BE2C (cell line): ENCODE measurements at regions not wholly inside any gene's neighbourhood (a gene's known extent, or its start where the extent isn't known, plus 50 kb on each side); places are given as distances from the start of the nearest gene placed in this dataset.

Experiments
- DNase-seq: peaks from one replicate; pipeline ENCODE4 v3.0.0-alpha.2; 2020
- H3K27me3 ChIP-seq: fragments of 250-450 bp; sonication (Bioruptor Pico); 2 replicates; pipeline ENCODE4 v1.5.1; 2020; ENCODE audit warnings: mild to moderate bottlenecking
- H3K36me3 ChIP-seq: fragments of 250-450 bp; sonication (Bioruptor Pico); 2 replicates; pipeline ENCODE4 v1.5.1; 2020; ENCODE audit warnings: mild to moderate bottlenecking
- H3K4me1 ChIP-seq: fragments of 250-450 bp; sonication (Bioruptor Pico); 2 replicates; pipeline ENCODE4 v1.5.1; 2020
- H3K4me3 ChIP-seq: 2 replicates; pipeline ENCODE4 v1.5.1; 2011; ENCODE audit warnings: low read depth, low read length
- H3K9me3 ChIP-seq: fragments of 250-450 bp; sonication (Bioruptor Pico); 2 replicates; pipeline ENCODE4 v1.5.1; 2020
- TF ChIP-seq, protein P1 (sequence below): IDR thresholded peaks from 2 replicates; pipeline ENCODE4 v1.5.1; 2012; ENCODE audit warnings: mild to moderate bottlenecking, low read depth, low read length

DNA sequence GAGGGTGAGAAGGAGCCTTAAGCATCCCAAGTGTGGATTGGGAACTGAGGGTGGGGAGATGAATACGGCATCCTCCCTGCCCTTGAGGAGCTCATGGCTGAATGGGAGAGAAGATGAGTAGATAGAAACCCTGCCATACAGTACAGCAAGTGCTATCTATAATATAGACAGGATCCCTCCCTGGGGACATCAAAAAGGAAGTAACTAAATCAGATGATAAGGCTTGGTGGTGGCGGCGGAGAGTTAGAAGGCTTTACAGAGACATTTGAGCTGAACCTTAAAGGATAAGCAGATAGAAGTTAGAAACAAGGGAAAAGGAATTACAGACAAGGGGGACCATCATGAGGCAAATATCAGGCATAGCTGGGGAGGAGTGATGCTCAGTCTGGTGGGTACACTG, 67.5 kb upstream of the TMEM132E start:
- DNase-seq: no peak
- H3K36me3 ChIP-seq: no peaks in the 10 kb centered on the region; the same call in 1 of the 2 replicates
- no peaks in the 10 kb centered on the region; the same call in 1 of the 2 replicates for H3K9me3 ChIP-seq
- TF ChIP-seq, protein P1, sequence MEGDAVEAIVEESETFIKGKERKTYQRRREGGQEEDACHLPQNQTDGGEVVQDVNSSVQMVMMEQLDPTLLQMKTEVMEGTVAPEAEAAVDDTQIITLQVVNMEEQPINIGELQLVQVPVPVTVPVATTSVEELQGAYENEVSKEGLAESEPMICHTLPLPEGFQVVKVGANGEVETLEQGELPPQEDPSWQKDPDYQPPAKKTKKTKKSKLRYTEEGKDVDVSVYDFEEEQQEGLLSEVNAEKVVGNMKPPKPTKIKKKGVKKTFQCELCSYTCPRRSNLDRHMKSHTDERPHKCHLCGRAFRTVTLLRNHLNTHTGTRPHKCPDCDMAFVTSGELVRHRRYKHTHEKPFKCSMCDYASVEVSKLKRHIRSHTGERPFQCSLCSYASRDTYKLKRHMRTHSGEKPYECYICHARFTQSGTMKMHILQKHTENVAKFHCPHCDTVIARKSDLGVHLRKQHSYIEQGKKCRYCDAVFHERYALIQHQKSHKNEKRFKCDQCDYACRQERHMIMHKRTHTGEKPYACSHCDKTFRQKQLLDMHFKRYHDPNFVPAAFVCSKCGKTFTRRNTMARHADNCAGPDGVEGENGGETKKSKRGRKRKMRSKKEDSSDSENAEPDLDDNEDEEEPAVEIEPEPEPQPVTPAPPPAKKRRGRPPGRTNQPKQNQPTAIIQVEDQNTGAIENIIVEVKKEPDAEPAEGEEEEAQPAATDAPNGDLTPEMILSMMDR: no peak
- H3K27me3 ChIP-seq: peaks cover 35% of the 10 kb centered on the region
- H3K4me3 ChIP-seq: no peak overlapping the region
- H3K4me1 ChIP-seq: no peaks in the 10 kb centered on the region

DNA sequence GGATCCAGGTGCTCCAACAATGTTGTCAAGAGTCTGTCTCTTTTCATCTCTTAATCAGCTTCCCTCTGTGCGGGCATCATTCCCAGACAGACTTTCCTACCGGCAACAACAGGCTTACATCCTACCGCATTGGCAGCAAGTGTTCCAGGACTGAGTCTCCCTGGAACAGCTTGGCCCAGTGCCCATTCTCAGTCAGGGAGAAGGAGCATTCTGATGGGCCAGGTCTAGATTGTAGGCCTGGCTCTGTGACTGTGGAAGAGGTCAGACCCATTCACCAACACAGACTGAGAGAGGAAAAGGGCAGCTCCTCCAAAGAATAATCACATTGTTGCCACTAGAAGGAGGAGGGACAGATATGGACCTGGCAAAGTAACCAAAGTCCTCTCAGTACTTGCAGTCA, 68.1 kb upstream of the TMEM132E start:
- H3K27me3 ChIP-seq: peaks cover 39% of the 10 kb centered on the region

DNA sequence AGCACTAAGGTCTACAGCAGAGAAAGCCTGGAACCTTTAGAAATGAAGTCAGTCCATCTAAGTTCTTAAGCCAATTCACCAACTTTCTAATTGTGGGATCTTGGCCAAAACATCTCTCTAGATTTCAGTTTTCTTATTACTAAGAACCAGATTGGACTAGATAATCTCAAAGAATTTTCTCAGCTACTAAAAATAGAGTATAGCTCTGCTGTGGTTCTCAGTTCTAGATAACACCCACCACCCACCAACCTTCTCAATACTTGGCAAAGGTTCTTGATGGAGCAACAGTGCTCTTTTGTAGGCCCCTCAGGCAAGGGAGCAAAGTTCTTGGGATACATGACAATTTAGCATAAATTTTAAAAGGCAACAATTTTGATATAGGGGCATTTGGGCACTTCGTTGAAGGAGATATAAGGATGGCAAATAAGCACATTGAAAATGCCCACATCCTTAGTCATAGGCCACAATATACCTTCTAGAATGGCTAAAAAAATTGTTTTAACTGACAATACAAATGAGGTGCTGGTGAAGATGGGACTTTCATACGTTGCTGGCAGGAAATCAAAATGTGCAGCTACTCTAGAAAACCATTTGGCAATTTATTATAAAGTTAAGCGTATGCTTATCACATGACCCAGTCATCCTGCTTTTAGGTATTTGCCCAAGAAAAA, 74.4 kb upstream of the TMEM132E start:
- DNase-seq: no peak
- Histone ChIP-seq H3K4me1 (no peaks in the 10 kb centered on the region), H3K27me3 (peaks cover 26% of the 10 kb centered on the region), H3K9me3 (no peaks in the 10 kb centered on the region), H3K36me3 (no peaks in the 10 kb centered on the region; the same call in 1 of the 2 replicates), H3K4me3 (no peak overlapping the region)
- TF ChIP-seq, protein P1: no peak

More for the DNA sequence above, 68.1 kb upstream of the TMEM132E start:
- H3K36me3 ChIP-seq: no peaks in the 10 kb centered on the region; the same call in 1 of the 2 replicates
- TF ChIP-seq, protein P1: no peak
- H3K4me1 ChIP-seq: no peaks in the 10 kb centered on the region
- no peaks in the 10 kb centered on the region; the same call in 1 of the 2 replicates for H3K9me3 ChIP-seq
- H3K4me3 ChIP-seq: no peak overlapping the region
- DNase-seq: peak; percentile 57

DNA sequence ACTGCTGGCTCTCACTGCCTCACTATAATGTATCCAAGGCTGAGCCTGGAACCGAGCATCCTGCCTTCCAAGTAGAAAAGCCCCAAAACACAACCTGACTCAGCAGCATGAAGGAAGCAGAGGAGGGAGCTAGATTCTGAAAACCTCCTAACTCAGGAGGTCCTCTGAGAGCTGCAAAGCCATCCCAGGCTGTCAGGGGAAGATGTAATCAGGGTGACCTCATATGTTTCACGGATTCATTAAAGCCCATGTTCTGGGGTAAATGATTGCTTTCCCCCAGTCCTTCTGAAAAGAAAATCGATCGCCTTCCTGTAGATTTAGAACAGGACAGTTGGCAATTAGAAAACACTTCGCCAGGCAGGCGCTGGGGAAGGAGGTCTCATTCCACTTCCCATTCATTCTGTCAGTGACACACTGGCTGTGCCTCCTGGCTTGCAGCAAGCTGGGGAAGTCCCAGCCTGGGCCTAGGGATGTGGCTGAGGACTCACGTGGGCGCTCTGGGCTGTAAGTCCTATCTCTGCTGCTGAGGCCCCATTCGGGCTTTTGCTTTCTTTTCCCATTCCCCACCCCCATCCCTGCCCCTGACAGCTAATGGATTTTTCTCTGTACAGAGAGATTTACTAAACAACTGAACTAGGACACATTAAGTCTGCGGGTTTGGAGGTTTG, 75.7 kb upstream of the TMEM132E start:
- H3K9me3 ChIP-seq: no peaks in the 10 kb centered on the region
- no peaks in the 10 kb centered on the region for H3K36me3 ChIP-seq
- H3K4me3 ChIP-seq: no peak overlapping the region
- H3K27me3 ChIP-seq: peaks cover 29% of the 10 kb centered on the region
- DNase-seq: no peak
- no peaks in the 10 kb centered on the region for H3K4me1 ChIP-seq
- TF ChIP-seq, protein P1: no peak

DNA sequence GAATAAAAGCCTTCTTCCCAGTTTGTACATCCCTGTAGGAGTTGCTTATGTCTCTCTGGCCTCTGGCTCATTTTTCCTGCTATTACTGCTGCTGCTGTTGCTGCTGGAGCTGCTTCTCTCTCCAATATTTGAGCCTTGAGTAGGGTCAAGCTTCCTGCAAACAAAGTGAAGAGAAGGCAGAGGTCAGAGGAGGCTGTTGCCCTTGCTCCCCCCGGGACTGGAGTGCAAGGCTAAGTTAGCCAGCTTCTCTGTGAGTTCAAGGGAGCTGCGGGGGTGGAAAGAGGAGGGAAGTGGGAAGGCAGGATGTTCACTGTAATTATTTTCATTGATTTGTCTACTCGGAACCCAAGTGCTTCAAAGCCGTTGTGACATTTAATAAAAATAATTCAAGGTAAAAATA, 77.0 kb upstream of the TMEM132E start:
- TF ChIP-seq, protein P1: no peak
- Histone ChIP-seq H3K4me1 (no peaks in the 10 kb centered on the region), H3K27me3 (peaks cover 23% of the 10 kb centered on the region), H3K4me3 (no peak overlapping the region), H3K36me3 (no peaks in the 10 kb centered on the region), H3K9me3 (no peaks in the 10 kb centered on the region)
- no peak for DNase-seq

DNA sequence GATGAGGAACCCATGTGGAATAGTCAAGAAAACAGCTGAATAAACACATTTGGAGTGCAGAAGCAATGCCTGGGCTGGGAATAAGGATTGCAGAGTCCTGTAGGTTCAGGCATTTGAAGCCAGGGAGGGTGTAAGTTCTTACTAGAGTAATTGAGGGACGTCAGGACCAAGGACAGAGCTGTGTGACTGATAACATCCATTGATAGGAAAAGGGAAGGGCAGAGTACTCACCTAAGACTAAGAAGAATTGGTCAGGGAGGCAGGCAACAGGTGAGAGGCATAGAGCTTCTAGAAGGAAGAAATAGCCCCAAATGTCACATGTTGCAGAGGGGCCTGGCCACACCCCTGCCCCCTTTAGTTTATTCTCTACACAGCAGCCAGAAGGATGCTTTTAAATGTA, 79.8 kb upstream of the TMEM132E start:
- Histone ChIP-seq H3K4me3 (no peak overlapping the region), H3K4me1 (no peaks in the 10 kb centered on the region), H3K9me3 (no peaks in the 10 kb centered on the region), H3K36me3 (no peaks in the 10 kb centered on the region), H3K27me3 (peaks cover 12% of the 10 kb centered on the region; the same call in 1 of the 2 replicates)
- DNase-seq: no peak
- TF ChIP-seq, protein P1: no peak
